GM12874 (cell line): ENCODE measurements at regions not wholly inside any gene's neighbourhood (a gene's known extent, or its start where the extent isn't known, plus 50 kb on each side); places are given as distances from the start of the nearest gene placed in this dataset.

Experiments
- CTCF ChIP-seq: IDR thresholded peaks from 2 replicates; pipeline ENCODE4 v1.5.1; 2011; ENCODE audit warnings: low read depth, mild to moderate bottlenecking, control low read depth, low read length, moderate library complexity; ENCODE audit not compliant: insufficient read depth

GRCh38 chr2:150812066-150812465 is 324.6 kb upstream of the RND3 start:
- no peak for TF ChIP-seq CTCF

GRCh38 chr2:150811259-150811855 is 323.9 kb upstream of the RND3 start:
- TF ChIP-seq CTCF, result no peak

GRCh38 chr2:150809103-150809502 is 321.6 kb upstream of the RND3 start:
- no peak for TF ChIP-seq CTCF

GRCh38 chr2:150806336-150806735 is 318.9 kb upstream of the RND3 start:
- TF ChIP-seq CTCF, result no peak

GRCh38 chr2:150803689-150804398 is 316.4 kb upstream of the RND3 start:
- no peak for TF ChIP-seq CTCF

- no peak for TF ChIP-seq CTCF
These were observed 315.2 kb upstream of the RND3 start for GRCh38 chr2:150802635-150803034.

- TF ChIP-seq CTCF, result no peak
These were observed 305.4 kb upstream of the RND3 start for GRCh38 chr2:150792780-150793300.
